HG03159 (cell line): ENCODE measurements at regions not wholly inside any gene's neighbourhood (a gene's known extent, or its start where the extent isn't known, plus 50 kb on each side); places are given as distances from the start of the nearest gene placed in this dataset.
"Not testable (repeated sequence)": the region's sequence is repeated elsewhere in the genome, so short reads cannot be mapped to it uniquely, and the experiment has no call there.

ENCODE experiments used
- ATAC-seq: cut with Tn5 transposase; IDR thresholded peaks from one replicate; pipeline ENCODE4 v1.9.1; 2021; ENCODE audit warnings: mild to moderate bottlenecking, moderate library complexity; ENCODE audit not compliant: unreplicated experiment

DNA sequence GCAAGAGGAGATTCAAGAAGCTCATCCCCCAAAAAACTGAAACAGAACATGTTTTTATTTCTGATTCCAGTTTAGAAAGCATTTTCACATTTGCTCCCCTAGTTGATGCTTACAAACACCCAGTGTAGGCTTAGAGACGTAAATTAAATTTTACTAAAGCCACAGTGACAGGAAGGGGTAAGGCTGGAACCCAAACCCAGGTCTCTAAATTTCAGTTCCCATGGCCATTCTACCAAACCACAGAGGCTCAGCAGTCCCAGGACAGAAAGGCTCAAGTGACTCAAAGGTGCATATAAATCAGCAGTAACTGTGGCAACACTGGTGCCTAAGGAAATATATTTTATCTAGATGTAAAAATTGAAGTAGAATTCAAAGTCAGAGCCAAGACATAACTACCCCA, 128.7 kb downstream of the CEP120 start:
- peak; percentile 70 for ATAC-seq

- no peak for ATAC-seq
Measured at GRCh38 chr5:123289210-123289609, 134.0 kb downstream of the CEP120 start.

- ATAC-seq: no peak
Measured at GRCh38 chr5:123287881-123288280, 135.3 kb downstream of the CEP120 start.

DNA sequence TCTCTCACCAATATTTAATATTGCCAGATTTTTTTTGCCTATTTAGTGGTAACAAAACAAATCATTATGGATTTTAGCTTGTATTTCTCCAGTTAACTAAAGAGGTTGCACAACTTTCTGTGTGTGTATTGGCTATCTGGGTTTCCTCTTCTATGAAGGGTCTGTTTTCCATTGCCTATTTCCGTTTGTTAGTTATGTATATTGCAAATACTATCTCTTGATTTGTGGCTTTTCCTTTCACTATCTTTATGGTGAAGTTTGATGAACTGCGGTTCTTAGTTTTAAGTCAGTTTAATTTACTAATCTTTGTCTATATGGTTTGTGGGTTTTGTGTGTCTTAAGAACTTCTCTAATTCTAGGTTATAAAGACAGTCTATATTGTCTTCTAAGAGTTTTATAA, 136.3 kb downstream of the CEP120 start:
- ATAC-seq: no peak

GRCh38 chr5:123285122-123286023, 137.8 kb downstream of the CEP120 start:
- ATAC-seq: no peak

DNA sequence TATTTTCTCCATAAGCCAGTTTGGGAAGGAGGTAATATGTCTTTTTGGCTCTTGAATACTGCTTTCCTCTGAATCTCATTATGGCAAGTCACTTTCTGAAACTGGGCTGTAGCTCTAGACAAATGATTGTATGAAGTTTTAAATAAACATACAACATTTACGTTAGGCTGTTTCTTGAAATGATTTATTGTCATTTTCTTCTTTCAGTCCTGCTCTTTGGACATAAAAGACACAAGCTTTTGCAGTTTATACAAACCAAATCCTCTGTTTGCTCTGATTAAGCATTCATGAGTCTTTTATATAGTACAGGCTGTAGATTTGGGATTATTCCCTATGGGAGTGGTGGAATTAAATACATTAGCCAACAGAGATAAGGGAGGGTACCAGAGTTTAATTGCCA, 139.7 kb downstream of the CEP120 start:
- no peak for ATAC-seq

- ATAC-seq: no peak
Measured at GRCh38 chr5:123283031-123283430, 140.2 kb downstream of the CEP120 start.

DNA sequence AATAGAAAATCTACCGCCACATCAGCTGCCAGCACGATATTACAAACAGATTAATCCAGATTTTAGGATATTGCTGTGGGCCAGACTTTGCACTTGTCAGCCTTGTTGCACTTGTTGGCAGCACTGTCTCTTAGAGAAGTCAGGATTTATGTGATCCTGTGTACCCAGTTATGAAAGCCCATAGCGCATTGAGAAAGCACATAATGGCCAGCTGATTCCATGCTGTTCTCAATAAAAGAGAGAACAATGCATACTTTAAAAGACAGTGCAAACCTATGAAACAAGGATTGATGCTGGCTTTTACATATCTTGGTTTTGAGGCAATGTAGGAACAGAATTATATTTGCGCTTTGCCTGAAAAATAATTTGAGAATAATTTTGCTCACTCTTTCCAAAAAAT, 140.8 kb downstream of the CEP120 start:
- ATAC-seq: no peak

DNA sequence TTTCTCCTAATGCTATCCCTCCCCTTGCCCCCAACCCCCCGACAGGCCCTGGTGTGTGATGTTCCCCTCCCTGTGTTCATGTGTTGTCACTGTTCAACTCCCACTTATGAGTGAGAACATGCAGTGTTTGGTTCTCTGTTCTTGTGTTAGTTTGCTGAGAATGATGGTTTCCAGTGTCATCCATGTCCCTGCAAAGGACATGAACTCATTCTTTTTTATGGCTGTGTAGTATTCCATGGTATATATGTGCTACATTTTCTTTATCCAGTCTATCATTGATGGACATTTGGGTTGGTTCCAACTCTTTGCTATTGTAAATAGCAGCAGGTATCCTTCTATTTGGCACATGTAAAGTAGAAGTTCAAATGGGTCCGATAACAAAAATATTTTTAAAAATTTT, 142.3 kb downstream of the CEP120 start:
- ATAC-seq: not testable (repeated sequence)

DNA sequence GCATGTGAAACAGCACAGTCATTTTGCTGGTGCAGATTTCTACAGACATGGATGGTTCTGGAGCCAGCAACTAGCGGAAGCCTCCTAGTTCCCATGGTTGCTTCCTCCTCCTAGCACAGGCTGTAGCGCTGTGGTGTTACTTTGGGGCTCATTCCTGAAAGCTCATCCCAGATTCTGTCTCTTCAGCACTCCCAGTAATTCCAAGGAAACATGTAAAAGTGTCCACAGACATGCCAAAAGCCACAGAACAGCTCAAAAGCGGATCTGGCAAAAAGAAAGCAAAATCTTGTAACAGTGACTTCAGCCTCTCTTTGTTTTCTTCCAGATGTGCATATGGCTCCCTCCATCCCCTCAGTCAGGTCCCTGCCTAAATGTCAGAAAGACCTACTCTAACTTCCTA, 144.1 kb downstream of the CEP120 start:
- ATAC-seq: no peak

DNA sequence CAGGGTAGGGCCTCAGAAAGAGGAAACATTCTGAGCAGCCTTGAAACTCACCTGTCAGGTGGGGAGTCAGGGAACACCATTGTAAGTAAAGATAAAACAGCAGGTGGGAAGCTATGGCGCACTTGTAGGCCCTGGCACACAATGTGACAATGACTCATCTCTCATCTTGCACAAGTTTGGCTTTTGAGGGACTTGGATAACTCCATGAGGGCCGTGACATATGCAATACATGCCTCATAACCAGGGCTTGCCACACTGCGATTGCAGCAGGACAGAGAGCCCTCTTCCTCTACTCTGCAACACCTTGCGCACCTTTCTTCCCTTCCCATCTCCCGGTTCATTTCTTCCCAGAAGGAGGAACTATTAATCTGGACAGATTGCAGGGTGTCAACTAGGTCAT, 144.9 kb downstream of the CEP120 start:
- no peak for ATAC-seq

- no peak for ATAC-seq
Measured at GRCh38 chr5:123273984-123274383, 149.2 kb downstream of the CEP120 start.

DNA sequence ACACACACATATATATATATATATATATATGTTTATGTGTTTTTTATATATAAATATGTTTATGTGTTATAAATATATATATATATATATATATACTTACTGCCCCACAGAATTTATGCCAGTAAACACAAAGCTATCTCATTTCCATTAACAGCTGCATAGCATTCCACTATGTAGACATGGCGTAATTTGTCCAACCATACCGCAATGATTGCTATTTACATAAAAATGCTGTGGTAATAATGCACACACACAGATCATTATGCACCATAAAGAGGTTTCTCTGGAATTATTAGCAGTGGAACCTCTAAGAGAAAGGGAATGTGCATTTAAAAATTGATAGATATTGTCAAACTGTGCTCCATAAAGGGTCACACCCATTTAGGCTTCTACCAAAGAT, 150.1 kb downstream of the CEP120 start:
- no peak for ATAC-seq

DNA sequence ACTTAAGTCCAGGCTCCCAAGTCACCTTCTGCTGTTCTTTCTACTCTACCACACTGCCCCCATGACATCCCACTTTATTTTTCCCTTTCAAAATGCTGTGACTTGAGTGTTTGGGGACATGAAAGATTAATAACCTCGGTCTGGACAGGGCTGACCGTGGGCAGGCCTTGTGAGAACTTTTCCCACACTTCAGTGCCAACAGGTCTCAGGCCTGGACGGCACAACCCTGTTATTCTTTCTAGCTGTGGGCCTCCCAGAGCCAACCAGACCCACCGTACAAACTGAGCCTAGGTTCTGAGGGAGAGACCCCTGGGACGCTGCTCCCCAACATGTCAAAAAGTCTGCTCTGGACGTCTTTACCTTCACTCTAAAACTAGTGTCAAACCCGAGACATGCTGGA, 153.4 kb downstream of the CEP120 start:
- no peak for ATAC-seq

DNA sequence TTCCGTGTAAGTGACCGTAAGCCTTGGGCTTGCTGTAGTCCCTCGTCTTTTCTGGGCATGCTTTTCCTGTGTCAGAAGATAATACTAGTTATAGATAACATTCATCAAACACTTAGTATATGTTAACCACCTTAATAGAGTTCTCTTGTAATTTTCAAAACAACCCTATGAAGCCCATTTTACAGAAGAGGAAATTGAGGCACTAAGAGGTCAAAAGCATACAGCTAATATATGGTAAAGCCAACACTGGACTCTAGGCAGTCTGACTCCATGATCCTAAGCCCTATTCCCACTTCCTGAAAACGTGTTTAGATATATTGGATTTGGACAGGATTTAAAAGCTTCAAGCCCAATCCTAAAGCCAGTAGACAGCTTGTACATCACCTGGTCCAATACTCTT, 153.8 kb downstream of the CEP120 start:
- no peak for ATAC-seq

GRCh38 chr5:123266365-123266764, 156.8 kb downstream of the CEP120 start:
- no peak for ATAC-seq

- no peak for ATAC-seq
Measured at GRCh38 chr5:123265551-123265950, 157.7 kb downstream of the CEP120 start.

DNA sequence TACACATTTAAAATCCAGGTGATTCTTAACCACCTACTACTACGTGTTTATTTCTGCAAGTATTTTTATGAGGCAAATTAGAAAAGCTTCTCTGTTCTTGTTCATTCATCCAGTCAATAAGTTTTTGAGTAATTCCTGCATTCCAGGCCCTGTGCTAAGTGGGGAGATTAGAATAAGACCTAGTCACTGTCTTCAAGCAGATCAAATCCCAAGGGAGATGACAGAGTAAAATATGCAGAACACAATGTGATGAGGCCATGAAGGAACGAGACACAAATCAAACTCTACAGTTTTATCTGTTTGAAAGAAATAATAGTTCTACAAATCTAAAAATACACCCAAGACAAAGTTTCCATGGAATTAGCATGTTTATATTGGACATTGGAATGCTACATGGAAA, 158.8 kb downstream of the CEP120 start:
- no peak for ATAC-seq

DNA sequence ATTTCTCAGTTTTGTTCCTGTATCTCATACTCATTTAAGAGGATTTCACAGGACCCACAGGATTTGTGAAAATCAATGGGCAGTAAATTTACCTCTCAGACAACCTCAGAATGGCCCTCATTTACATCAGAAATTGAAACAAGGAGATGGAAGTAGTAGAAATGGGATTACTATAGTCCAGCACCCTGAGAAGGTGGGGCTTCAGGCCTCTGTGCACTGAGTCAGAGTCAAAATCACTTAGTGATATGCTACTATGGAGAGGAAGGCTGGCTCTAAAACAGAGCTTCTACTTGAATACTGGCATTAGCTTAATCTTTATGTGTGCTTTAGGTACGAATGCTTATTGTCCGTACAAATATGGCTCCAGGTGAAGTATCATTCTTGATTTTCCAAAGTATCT, 159.3 kb downstream of the CEP120 start:
- ATAC-seq: no peak

DNA sequence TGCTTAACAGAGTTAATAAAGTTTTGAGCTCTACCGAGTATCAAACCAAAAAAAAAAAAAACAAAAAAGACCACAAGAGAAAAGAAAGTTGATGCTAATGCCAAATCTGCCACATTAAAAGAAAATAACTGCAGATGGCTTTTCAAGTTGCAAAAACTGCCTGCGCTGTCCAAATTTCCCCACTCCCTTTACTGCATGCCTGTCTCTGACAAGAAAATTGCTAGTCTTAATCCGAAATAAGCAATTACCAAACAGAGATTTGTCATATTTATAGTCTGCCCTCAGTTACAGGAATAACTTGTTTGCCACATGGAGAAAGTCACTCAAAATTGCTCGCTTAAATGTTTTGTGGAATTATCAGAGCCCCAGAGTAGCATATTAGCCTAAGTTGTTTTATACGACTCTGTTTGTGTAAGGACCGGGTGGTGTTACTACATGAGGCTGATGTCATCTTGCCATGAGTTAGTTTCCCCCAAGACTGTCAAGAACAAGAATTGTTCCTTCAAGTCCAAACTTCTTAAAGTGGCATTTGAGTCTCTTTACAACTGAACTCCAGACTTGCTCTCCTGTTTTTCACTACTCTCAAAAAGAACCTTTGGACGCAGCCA, 160.9 kb downstream of the CEP120 start:
- ATAC-seq: no peak

DNA sequence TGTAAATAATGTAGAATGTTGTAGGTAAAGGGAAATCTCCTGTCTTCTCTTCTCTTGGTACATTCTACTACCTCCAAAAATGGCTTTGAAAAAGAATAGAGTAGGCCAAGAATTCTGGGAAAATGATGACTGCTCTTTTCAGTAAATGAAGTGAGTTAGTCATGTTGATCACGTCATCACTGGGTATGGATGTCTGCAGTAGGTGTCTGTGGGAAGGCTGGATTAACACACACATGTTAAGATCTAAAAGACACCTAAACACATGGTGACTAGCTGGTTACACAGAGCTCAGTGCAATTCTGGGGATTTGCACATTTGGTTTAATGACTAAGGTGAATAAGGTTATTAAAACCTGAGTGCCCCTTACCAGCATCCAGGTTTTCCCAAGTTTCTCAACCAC, 161.5 kb downstream of the CEP120 start:
- no peak for ATAC-seq

- ATAC-seq: no peak
Measured at GRCh38 chr5:123249446-123249845, 160.4 kb downstream of the PRDM6 start.

- ATAC-seq: no peak
Measured at GRCh38 chr5:123245689-123246088, 156.6 kb downstream of the PRDM6 start.
